HEK293 (cell line): ENCODE measurements at regions not wholly inside any gene's neighbourhood (a gene's known extent, or its start where the extent isn't known, plus 50 kb on each side); places are given as distances from the start of the nearest gene placed in this dataset.

Source experiments
- BCL11A ChIP-seq: fragments of 450-650 bp; formaldehyde crosslinking; IDR thresholded peaks from 2 replicates; pipeline ENCODE4 v1.5.1; 2016; ENCODE audit warnings: low read depth, missing biosample characterization, missing genetic modification characterization
- CTCF ChIP-seq: fragments of 450-650 bp; formaldehyde crosslinking; IDR thresholded peaks from 2 replicates; pipeline ENCODE4 v1.5.1; 2016; ENCODE audit warnings: missing biosample characterization, missing genetic modification characterization
- KLF10 ChIP-seq: fragments of 450-650 bp; IDR thresholded peaks from 2 replicates; pipeline ENCODE4 v1.5.1; 2018; ENCODE audit warnings: missing biosample characterization, mild to moderate bottlenecking, missing genetic modification characterization
- REST ChIP-seq: fragments of 450-650 bp; formaldehyde crosslinking; IDR thresholded peaks from 2 replicates; pipeline ENCODE4 v1.5.1; 2016; ENCODE audit warnings: missing biosample characterization, missing genetic modification characterization
- ZBTB26 ChIP-seq: fragments of 450-650 bp; formaldehyde crosslinking; optimal IDR thresholded peaks from 2 replicates; pipeline ENCODE3; 2016; ENCODE audit warnings: missing biosample characterization, mild to moderate bottlenecking, missing genetic modification characterization
- ZNF423 ChIP-seq: fragments of 450-650 bp; formaldehyde crosslinking; IDR thresholded peaks from 2 replicates; pipeline ENCODE4 v1.5.1; 2016; ENCODE audit warnings: missing biosample characterization, missing genetic modification characterization
- ZNF530 ChIP-seq: fragments of 450-650 bp; formaldehyde crosslinking; IDR thresholded peaks from 2 replicates; pipeline ENCODE4 v1.5.1; 2016; ENCODE audit warnings: low read depth, missing biosample characterization, missing genetic modification characterization

GRCh38 chr1:2891923-2892448 lies 90.5 kb upstream of the TTC34 start:
- TF ChIP-seq CTCF (no peak), ZNF423 (no peak), ZNF530 (tag by site-specific recombination) (no peak), REST (tag by site-specific recombination) (no peak), KLF10 (tag by site-specific recombination) (no peak), BCL11A (tag by site-specific recombination) (no peak), ZBTB26 (no peak)
